Activated naive CD8-positive, alpha-beta T cell treated with anti-CD3 and anti-CD28 coated beads for 36 hours (primary cell): ENCODE measurements at regions not wholly inside any gene's neighbourhood (a gene's known extent, or its start where the extent isn't known, plus 50 kb on each side); places are given as distances from the start of the nearest gene placed in this dataset.
"Not testable (repeated sequence)": the region's sequence is repeated elsewhere in the genome, so short reads cannot be mapped to it uniquely, and the experiment has no call there.

Source experiments
- DNase-seq: peaks from one replicate; pipeline ENCODE4 v3.0.0; 2021
- H3K27ac Mint-ChIP-seq: one replicate; pipeline ENCODE4 v1.8.0; 2022; ENCODE audit warnings: mild to moderate bottlenecking, moderate library complexity, mixed read lengths
- H3K27me3 Mint-ChIP-seq: one replicate; pipeline ENCODE4 v1.8.0; 2022; ENCODE audit warnings: mild to moderate bottlenecking, mixed read lengths
- H3K36me3 Mint-ChIP-seq: one replicate; pipeline ENCODE4 v1.8.0; 2021; ENCODE audit warnings: mild to moderate bottlenecking, mixed read lengths
- H3K4me1 Mint-ChIP-seq: one replicate; pipeline ENCODE4 v1.8.0; 2021; ENCODE audit warnings: mixed read lengths
- H3K4me3 Mint-ChIP-seq: one replicate; pipeline ENCODE4 v1.8.0; 2022; ENCODE audit warnings: mild to moderate bottlenecking, moderate library complexity, mixed read lengths
- H3K9me3 Mint-ChIP-seq: one replicate; pipeline ENCODE4 v1.8.0; 2022; ENCODE audit warnings: mixed read lengths

GRCh38 chr10:53521046-53521445 is 748.5 kb upstream of the MBL2 start:
- Mint-ChIP-seq H3K4me1 (no peaks in the 10 kb centered on the region), H3K9me3 (peaks cover 8% of the 10 kb centered on the region), H3K4me3 (no peak overlapping the region), H3K27ac (no peak overlapping the region), H3K27me3 (no peaks in the 10 kb centered on the region), H3K36me3 (no peaks in the 10 kb centered on the region)
- DNase-seq = no peak

- no peak overlapping the region for H3K4me3 Mint-ChIP-seq
- peaks cover 5% of the 10 kb centered on the region for H3K9me3 Mint-ChIP-seq
These were observed 735.6 kb upstream of the MBL2 start for GRCh38 chr10:53508197-53508596.

GRCh38 chr10:53504492-53504891 is 731.9 kb upstream of the MBL2 start:
- not testable (repeated sequence) for H3K27me3 Mint-ChIP-seq, DNase-seq, H3K36me3 Mint-ChIP-seq, H3K27ac Mint-ChIP-seq, H3K9me3 Mint-ChIP-seq, H3K4me1 Mint-ChIP-seq, H3K4me3 Mint-ChIP-seq

More at GRCh38 chr10:53508197-53508596, 735.6 kb upstream of the MBL2 start:
- H3K36me3 Mint-ChIP-seq = no peaks in the 10 kb centered on the region
- DNase-seq = no peak
- H3K4me1 Mint-ChIP-seq = no peaks in the 10 kb centered on the region
- no peak overlapping the region for H3K27ac Mint-ChIP-seq
- H3K27me3 Mint-ChIP-seq = no peaks in the 10 kb centered on the region

GRCh38 chr10:53491774-53492173 is 719.2 kb upstream of the MBL2 start:
- Mint-ChIP-seq H3K27me3 (no peaks in the 10 kb centered on the region), H3K4me3 (no peak overlapping the region), H3K9me3 (peaks cover 9% of the 10 kb centered on the region), H3K4me1 (no peaks in the 10 kb centered on the region), H3K36me3 (no peaks in the 10 kb centered on the region), H3K27ac (no peak overlapping the region)
- no peak for DNase-seq

- Mint-ChIP-seq H3K9me3 (peaks cover 15% of the 10 kb centered on the region), H3K4me1 (no peaks in the 10 kb centered on the region), H3K27me3 (no peaks in the 10 kb centered on the region), H3K4me3 (no peak overlapping the region), H3K36me3 (no peaks in the 10 kb centered on the region), H3K27ac (no peak overlapping the region)
- no peak for DNase-seq
These were observed 718.0 kb upstream of the MBL2 start for GRCh38 chr10:53490553-53490952.

- DNase-seq = no peak
- Mint-ChIP-seq H3K27ac (no peak overlapping the region), H3K9me3 (peaks cover 20% of the 10 kb centered on the region), H3K36me3 (no peaks in the 10 kb centered on the region), H3K27me3 (no peaks in the 10 kb centered on the region), H3K4me1 (no peaks in the 10 kb centered on the region), H3K4me3 (no peak overlapping the region)
These were observed 717.0 kb upstream of the MBL2 start for GRCh38 chr10:53489335-53490182.

- Mint-ChIP-seq H3K27ac (no peak overlapping the region), H3K4me1 (no peaks in the 10 kb centered on the region), H3K4me3 (no peak overlapping the region), H3K27me3 (no peaks in the 10 kb centered on the region), H3K9me3 (peaks cover 21% of the 10 kb centered on the region), H3K36me3 (no peaks in the 10 kb centered on the region)
- DNase-seq = no peak
These were observed 714.7 kb upstream of the MBL2 start for GRCh38 chr10:53487019-53487983.

- not testable (repeated sequence) for H3K4me3 Mint-ChIP-seq, H3K36me3 Mint-ChIP-seq, H3K27ac Mint-ChIP-seq, H3K4me1 Mint-ChIP-seq, H3K27me3 Mint-ChIP-seq, DNase-seq
- H3K9me3 Mint-ChIP-seq = peaks cover 17% of the 10 kb centered on the region
These were observed 712.8 kb upstream of the MBL2 start for GRCh38 chr10:53485422-53485821.

- no peaks in the 10 kb centered on the region for H3K27me3 Mint-ChIP-seq
- peaks cover 1% of the 10 kb centered on the region for H3K9me3 Mint-ChIP-seq
- no peak overlapping the region for H3K4me3 Mint-ChIP-seq
- no peaks in the 10 kb centered on the region for H3K4me1 Mint-ChIP-seq
- H3K27ac Mint-ChIP-seq = no peak overlapping the region
- no peak for DNase-seq
- no peaks in the 10 kb centered on the region for H3K36me3 Mint-ChIP-seq
These were observed 706.8 kb upstream of the MBL2 start for GRCh38 chr10:53479365-53479764.

- Mint-ChIP-seq H3K4me1 (no peaks in the 10 kb centered on the region), H3K9me3 (no peaks in the 10 kb centered on the region)
These were observed 704.7 kb upstream of the MBL2 start for GRCh38 chr10:53477313-53477675.

GRCh38 chr10:53476650-53477312 is 704.2 kb upstream of the MBL2 start:
- no peaks in the 10 kb centered on the region for H3K27me3 Mint-ChIP-seq
- no peaks in the 10 kb centered on the region for H3K4me1 Mint-ChIP-seq
- no peak overlapping the region for H3K4me3 Mint-ChIP-seq
- no peaks in the 10 kb centered on the region for H3K36me3 Mint-ChIP-seq
- H3K9me3 Mint-ChIP-seq = no peaks in the 10 kb centered on the region
- no peak for DNase-seq
- H3K27ac Mint-ChIP-seq = no peak overlapping the region

More at GRCh38 chr10:53477313-53477675, 704.7 kb upstream of the MBL2 start:
- H3K4me3 Mint-ChIP-seq = no peak overlapping the region
- DNase-seq = no peak
- no peak overlapping the region for H3K27ac Mint-ChIP-seq
- H3K36me3 Mint-ChIP-seq = no peaks in the 10 kb centered on the region
- no peaks in the 10 kb centered on the region for H3K27me3 Mint-ChIP-seq

- H3K36me3 Mint-ChIP-seq = no peaks in the 10 kb centered on the region
These were observed 696.8 kb upstream of the MBL2 start for GRCh38 chr10:53469383-53469782.

GRCh38 chr10:53463539-53463938 is 691.0 kb upstream of the MBL2 start:
- H3K36me3 Mint-ChIP-seq = no peaks in the 10 kb centered on the region
- H3K4me3 Mint-ChIP-seq = no peak overlapping the region
- H3K27ac Mint-ChIP-seq = no peak overlapping the region
- no peaks in the 10 kb centered on the region for H3K27me3 Mint-ChIP-seq
- H3K9me3 Mint-ChIP-seq = peaks cover 2% of the 10 kb centered on the region
- no peaks in the 10 kb centered on the region for H3K4me1 Mint-ChIP-seq
- no peak for DNase-seq

More at GRCh38 chr10:53469383-53469782, 696.8 kb upstream of the MBL2 start:
- Mint-ChIP-seq H3K4me1 (no peaks in the 10 kb centered on the region), H3K27me3 (no peaks in the 10 kb centered on the region), H3K4me3 (no peak overlapping the region), H3K27ac (no peak overlapping the region), H3K9me3 (no peaks in the 10 kb centered on the region)
- DNase-seq = no peak

- Mint-ChIP-seq H3K4me3 (no peak overlapping the region), H3K9me3 (peaks cover 1% of the 10 kb centered on the region), H3K4me1 (no peaks in the 10 kb centered on the region), H3K27ac (no peak overlapping the region), H3K27me3 (no peaks in the 10 kb centered on the region), H3K36me3 (no peaks in the 10 kb centered on the region)
- no peak for DNase-seq
These were observed 685.4 kb upstream of the MBL2 start for GRCh38 chr10:53458007-53458406.

- no peak overlapping the region for H3K27ac Mint-ChIP-seq
- no peaks in the 10 kb centered on the region for H3K4me1 Mint-ChIP-seq
- no peaks in the 10 kb centered on the region for H3K36me3 Mint-ChIP-seq
- peaks cover 5% of the 10 kb centered on the region for H3K9me3 Mint-ChIP-seq
- no peak for DNase-seq
- H3K27me3 Mint-ChIP-seq = no peaks in the 10 kb centered on the region
- no peak overlapping the region for H3K4me3 Mint-ChIP-seq
These were observed 680.6 kb upstream of the MBL2 start for GRCh38 chr10:53453196-53453595.
